ENCODE measurements at regions not wholly inside any gene's neighbourhood (a gene's known extent, or its start where the extent isn't known, plus 50 kb on each side); places are given as distances from the start of the nearest gene placed in this dataset.

DNA sequence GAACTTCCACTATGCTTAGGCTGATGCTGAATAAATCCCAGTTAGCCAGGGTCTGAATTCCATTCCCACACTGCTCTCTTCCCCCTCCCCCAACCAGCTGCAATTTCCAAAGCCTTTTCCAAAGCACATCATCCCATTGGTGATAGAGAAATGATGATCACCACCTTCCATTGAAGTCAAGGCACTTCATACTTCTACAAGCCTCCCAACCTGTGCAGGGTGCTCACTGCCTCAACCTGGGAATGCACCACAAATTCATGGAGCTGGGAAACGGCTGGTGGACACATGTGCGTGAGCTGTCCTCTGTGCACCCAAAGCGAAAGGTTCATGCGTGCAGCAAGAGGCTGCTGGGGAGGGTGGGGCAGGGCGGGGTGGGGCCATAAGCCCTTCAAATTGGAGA, 302.7 kb upstream of the IRX3 start:
- TF ChIP-seq, protein P1, sequence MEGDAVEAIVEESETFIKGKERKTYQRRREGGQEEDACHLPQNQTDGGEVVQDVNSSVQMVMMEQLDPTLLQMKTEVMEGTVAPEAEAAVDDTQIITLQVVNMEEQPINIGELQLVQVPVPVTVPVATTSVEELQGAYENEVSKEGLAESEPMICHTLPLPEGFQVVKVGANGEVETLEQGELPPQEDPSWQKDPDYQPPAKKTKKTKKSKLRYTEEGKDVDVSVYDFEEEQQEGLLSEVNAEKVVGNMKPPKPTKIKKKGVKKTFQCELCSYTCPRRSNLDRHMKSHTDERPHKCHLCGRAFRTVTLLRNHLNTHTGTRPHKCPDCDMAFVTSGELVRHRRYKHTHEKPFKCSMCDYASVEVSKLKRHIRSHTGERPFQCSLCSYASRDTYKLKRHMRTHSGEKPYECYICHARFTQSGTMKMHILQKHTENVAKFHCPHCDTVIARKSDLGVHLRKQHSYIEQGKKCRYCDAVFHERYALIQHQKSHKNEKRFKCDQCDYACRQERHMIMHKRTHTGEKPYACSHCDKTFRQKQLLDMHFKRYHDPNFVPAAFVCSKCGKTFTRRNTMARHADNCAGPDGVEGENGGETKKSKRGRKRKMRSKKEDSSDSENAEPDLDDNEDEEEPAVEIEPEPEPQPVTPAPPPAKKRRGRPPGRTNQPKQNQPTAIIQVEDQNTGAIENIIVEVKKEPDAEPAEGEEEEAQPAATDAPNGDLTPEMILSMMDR (conservative IDR thresholded peaks at IDR 0.05; ENCODE audit: low read length): no peak
- H3K4me3 ChIP-seq (ENCODE audit: low read length): no peak overlapping the region
- no peak for DNase-seq (ENCODE audit: low read depth)

DNA sequence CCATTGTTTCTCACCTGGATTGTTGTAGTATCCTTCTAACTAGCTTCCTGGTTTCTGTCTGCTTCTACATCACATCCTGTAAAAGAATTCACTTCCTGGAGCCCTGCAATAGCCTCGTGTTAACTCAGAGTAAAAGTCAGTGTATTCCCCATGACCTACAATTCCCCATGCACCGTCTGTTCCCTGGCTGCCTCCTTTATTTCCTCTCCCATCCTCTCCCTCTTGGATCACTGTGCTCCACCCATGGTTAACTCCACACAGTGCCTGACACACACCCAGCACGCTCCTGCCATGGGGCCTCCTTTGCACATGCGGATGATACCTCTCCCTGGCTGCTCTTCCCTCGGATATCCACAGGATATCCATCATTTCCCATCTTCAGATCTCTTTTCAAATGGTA, 301.4 kb upstream of the IRX3 start:
- DNase-seq (ENCODE audit: low read depth): no peak
- TF ChIP-seq, protein P1 (conservative IDR thresholded peaks at IDR 0.05; ENCODE audit: low read length): no peak
- H3K4me3 ChIP-seq (ENCODE audit: low read length): no peak overlapping the region

DNA sequence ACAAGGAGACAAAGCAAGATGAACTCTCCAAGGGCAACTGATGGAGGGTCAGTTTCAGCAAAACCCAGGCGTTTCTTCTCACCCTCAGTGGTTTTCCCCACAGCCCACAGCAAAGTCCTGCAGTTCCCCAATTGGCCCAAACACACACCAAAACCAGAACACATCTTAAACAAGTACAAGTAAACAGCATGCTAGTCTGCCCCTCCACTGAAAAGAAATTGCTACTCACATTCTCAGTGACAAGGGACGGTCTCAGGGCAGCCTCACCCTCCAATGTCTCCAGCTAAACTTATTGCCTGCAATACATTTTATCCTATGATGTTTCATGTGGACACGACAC, 300.6 kb upstream of the IRX3 start:
- TF ChIP-seq, protein P1 (conservative IDR thresholded peaks at IDR 0.05; ENCODE audit: low read length): no peak
- DNase-seq (ENCODE audit: low read depth): no peak
- no peak overlapping the region for H3K4me3 ChIP-seq (ENCODE audit: low read length)

DNA sequence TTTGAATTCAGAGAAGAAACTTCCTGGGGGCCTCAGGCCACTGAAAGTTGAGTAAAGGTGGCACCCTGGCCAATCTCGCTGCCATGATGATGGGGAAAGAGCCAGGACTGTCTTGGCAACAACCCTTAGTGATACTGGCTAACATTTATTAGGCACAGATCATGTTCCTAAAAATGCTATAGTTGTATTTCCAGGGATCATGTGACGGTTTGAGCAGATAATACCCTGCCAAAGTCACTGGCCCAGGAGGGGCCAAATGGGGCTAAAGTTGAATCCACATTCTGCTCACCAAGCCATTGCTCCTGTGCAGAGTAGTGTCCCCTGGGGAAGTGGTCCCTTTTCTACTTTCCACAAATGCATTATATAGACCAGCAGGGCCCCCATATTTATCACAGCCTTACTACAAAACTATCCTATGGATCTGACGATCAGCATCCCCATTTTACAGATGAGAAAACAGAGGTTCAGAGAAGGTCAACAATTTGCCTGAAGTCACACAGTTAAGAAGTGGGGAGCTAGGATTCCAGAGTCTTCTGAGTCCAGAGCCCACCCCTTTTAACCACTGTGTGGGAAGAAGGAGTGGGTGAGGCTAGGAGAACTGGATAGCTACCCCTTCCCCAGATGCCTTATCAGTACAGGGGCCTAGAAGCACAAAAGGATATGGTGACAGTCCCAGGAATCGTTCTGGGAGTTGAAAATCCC, 300.0 kb upstream of the IRX3 start:
- H3K4me3 ChIP-seq (ENCODE audit: low read length): no peak overlapping the region
- DNase-seq (ENCODE audit: low read depth): no peak
- TF ChIP-seq, protein P1 (conservative IDR thresholded peaks at IDR 0.05; ENCODE audit: low read length): no peak

DNA sequence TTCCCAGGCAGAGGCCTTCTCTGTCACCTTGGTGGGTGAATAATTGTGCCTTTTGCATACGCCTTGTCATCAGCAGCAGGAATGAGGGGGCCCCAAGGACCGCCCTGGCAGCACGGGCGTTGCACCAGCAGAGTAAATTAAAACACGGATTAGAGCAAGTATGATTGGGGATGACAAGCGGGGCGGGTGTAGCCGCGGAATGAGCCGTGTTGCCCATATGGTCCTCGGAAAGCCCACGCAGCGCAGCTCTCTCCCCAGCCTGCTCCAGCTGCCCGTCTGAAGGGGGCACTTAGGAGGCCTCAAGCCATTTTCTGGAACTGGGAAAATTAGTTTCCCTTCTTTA, 299.4 kb upstream of the IRX3 start:
- TF ChIP-seq, protein P1 (conservative IDR thresholded peaks at IDR 0.05; ENCODE audit: low read length): no peak
- no peak overlapping the region for H3K4me3 ChIP-seq (ENCODE audit: low read length)
- no peak for DNase-seq (ENCODE audit: low read depth)

DNA sequence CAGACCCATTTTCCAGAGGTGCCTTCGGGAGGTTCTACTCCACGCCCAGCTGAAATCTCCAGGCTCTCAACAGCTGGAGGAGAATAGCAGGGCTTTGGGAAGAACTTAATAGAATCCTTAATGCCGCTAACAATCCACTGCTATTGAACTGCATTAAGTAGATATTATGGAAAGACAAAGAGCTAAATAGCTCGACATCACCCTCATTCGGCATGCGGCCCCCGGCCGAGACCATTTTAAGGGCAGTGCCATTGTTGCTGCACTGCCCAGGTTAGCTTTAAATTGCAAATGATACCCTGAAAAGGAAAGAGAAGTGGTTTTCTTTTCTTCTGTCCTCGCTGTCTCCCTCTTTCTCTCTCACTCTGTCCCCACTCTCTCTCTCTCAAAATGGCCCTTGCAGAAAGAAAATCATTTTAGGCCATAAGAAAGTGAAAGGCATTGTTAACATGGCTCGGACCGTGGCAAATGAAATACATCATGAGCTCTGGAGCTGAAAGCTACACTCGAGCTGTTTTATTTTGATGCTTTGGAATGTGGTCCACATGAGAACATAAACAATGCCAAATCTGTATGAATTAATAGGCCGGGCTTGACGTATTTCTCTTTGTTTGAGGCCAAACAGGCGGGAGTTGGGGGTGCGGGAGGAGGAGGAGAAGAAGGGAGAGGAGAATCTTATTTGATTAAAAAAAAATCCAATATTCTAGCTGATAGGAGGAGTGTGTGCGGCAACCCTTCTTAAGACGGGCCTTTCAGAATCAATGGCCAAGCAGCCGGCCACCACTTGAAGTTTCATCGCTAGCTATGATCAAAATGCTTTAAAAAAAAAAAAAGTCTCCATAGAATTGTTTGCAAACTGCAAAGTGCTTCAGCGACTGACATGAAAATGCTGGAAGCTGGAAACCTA, 298.8 kb upstream of the IRX3 start:
- H3K4me3 ChIP-seq (ENCODE audit: low read length): no peak overlapping the region
- DNase-seq (ENCODE audit: low read depth): no peak
- TF ChIP-seq, protein P1 (conservative IDR thresholded peaks at IDR 0.05; ENCODE audit: low read length): no peak

DNA sequence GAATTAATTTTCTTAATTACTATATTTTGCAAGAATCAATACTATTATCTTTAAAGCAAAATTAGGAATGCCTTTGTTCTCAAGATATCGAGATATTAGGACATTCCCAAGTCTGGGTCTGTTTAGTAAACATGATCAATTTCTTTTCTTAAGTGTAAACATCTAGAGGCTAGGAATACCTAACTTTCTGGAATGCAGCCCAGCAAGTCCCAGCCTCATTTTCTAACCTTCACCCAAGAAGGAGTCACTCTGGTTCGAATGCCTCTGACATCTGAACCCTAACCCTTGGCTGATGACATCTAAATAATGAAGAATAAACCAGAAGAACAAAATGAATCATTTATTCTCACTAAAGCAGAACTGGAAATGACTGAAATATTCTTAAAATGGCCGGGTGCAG, 297.5 kb upstream of the IRX3 start:
- no peak for DNase-seq (ENCODE audit: low read depth)
- no peak overlapping the region for H3K4me3 ChIP-seq (ENCODE audit: low read length)
- TF ChIP-seq, protein P1 (conservative IDR thresholded peaks at IDR 0.05; ENCODE audit: low read length): no peak
